ENCODE measurements at regions not wholly inside any gene's neighbourhood (a gene's known extent, or its start where the extent isn't known, plus 50 kb on each side); places are given as distances from the start of the nearest gene placed in this dataset.

DNA sequence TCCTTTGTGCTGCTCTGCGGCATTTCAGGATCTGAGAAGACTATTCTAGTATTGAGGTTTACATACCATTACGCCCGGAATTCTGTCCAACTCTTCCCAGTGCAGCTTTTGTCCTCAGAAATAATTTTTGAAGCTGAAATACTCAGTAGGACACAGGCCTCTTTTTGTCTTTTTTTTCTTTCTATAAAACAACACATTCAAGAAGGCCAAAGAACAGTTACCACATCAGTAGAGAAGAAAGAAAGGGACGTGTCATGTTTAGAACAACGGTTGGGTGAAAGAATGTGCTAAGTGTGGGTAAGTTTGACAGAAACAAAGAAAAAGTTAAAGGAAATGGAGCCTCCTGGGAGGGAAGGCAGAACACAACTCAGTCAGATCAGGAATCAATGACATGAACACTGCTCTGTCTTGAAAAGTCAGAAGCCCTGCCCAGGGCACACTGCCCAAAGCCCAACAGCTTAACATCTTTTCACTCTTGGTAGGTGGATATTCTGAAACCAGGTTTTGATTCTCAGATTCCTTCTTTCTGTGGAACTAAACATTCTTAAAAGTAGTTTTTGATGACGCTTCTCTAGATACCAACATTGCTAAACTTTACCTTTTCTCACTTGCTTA, 198.6 kb upstream of the CWC22 start:
- TF ChIP-seq, protein P1, sequence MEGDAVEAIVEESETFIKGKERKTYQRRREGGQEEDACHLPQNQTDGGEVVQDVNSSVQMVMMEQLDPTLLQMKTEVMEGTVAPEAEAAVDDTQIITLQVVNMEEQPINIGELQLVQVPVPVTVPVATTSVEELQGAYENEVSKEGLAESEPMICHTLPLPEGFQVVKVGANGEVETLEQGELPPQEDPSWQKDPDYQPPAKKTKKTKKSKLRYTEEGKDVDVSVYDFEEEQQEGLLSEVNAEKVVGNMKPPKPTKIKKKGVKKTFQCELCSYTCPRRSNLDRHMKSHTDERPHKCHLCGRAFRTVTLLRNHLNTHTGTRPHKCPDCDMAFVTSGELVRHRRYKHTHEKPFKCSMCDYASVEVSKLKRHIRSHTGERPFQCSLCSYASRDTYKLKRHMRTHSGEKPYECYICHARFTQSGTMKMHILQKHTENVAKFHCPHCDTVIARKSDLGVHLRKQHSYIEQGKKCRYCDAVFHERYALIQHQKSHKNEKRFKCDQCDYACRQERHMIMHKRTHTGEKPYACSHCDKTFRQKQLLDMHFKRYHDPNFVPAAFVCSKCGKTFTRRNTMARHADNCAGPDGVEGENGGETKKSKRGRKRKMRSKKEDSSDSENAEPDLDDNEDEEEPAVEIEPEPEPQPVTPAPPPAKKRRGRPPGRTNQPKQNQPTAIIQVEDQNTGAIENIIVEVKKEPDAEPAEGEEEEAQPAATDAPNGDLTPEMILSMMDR (IDR thresholded peaks at IDR 0.05): no peak
- TF ChIP-seq POLR2A (IDR thresholded peaks at IDR 0.05): no peak
- DNase-seq: no peak
- Histone ChIP-seq H3K9me3 (no peaks in the 10 kb centered on the region), H3K4me3 (no peak overlapping the region), H3K27me3 (no peaks in the 10 kb centered on the region), H3K36me3 (no peaks in the 10 kb centered on the region), H3K27ac (no peak overlapping the region), H3K4me1 (no peaks in the 10 kb centered on the region)

DNA sequence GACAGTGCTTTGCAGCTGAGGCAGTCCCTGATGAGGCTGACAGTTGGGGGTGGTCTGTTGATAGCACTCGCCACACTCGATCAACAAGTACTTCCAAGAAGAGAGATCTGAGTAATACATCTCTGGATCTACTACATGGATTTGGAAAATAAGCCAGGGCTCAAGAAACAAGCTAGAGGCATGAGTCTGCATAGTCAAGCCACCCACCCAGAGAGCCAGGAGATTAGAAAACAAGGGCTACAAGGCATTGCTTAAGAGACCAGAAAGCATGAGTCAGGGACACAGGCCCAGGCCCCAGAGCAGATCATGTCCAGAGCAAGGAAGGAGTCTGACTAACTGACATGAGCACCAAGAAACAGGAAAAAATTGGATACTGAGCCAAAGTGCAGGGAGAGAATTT, 196.9 kb upstream of the CWC22 start:
- Histone ChIP-seq H3K27ac (no peak overlapping the region), H3K36me3 (no peaks in the 10 kb centered on the region), H3K4me1 (no peaks in the 10 kb centered on the region), H3K9me3 (no peaks in the 10 kb centered on the region), H3K27me3 (no peaks in the 10 kb centered on the region), H3K4me3 (no peak overlapping the region)
- DNase-seq: no peak
- TF ChIP-seq, protein P1 (IDR thresholded peaks at IDR 0.05): no peak
- TF ChIP-seq POLR2A (IDR thresholded peaks at IDR 0.05): no peak

DNA sequence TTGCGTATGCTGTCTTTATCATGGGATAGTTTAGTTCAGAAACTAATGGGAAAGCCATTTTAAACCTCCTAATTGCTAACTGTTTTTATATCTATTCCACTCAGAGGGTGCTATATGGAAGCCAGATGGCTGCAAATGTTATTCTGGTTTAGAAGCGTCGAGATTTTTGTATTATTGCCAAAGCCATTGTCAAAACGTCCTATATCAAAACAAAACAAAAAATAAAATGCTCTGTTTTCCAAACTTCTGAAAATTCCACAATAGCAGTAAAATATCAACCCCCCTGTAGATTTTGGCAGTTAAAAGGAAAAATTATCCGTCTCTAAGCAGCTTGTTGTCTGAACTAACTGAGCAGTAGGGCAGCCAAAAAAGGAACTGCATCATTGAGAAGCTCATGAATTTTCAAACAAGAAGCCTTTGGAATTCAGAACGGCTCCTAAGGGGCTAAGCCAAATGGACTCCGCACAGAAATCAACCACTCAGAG, 195.4 kb upstream of the CWC22 start:
- DNase-seq: no peak
- no peak overlapping the region for H3K4me3 ChIP-seq
- no peaks in the 10 kb centered on the region for H3K27me3 ChIP-seq
- H3K27ac ChIP-seq: no peak overlapping the region
- TF ChIP-seq, protein P1 (IDR thresholded peaks at IDR 0.05): no peak
- TF ChIP-seq POLR2A (IDR thresholded peaks at IDR 0.05): no peak
- no peaks in the 10 kb centered on the region for H3K9me3 ChIP-seq
- no peaks in the 10 kb centered on the region for H3K36me3 ChIP-seq
- no peaks in the 10 kb centered on the region for H3K4me1 ChIP-seq

DNA sequence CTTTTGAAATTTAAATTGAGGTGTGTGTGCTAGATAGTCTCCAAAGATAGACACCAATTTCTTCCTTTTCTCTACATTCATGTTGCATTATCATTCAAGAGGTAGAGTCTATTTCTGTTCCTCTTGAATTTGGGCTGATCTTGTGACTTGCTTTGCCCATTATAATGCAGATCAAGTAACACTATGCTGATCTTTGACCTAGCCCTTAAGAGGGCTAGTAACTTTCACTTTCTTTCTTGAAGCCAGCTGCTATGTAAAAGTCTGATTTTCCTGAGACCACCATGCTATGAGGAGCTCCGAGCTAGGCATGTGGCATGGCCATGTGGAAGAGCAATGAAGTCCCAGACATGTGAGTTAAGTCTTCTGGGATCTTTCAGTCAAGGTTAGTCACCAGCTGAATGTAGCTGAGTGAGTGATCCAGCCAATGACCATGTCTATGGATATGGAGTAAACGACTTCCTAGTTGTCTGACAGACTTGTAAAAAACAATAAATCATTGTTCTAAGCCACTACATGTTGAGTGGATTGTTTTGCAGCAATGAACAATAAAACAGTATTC, 189.4 kb upstream of the CWC22 start:
- DNase-seq: no peak

DNA sequence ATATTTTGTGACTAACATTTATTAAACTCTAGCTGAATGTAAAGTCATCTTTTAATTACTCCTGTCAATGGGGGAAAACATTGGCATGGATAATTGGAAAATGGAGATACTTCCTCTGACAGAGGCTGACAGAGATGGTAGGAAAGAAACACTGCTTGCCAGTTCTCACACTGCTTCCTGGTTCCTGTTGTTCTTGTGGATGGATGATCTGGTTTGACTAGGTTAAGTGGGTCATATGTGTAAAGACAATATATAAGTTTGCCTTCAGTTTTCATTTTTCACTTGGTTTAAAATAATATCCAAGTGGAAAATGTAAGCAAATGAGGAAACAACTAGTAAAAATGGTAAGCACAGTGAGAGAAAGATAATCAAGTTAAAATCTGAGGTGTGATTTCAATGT, 188.8 kb upstream of the CWC22 start:
- DNase-seq: no peak
- no peak overlapping the region for H3K4me3 ChIP-seq
- H3K27ac ChIP-seq: no peak overlapping the region
- no peaks in the 10 kb centered on the region for H3K9me3 ChIP-seq
- no peaks in the 10 kb centered on the region for H3K4me1 ChIP-seq
- TF ChIP-seq, protein P1 (IDR thresholded peaks at IDR 0.05): no peak
- TF ChIP-seq POLR2A (IDR thresholded peaks at IDR 0.05): no peak
- no peaks in the 10 kb centered on the region for H3K27me3 ChIP-seq
- H3K36me3 ChIP-seq: no peaks in the 10 kb centered on the region

More for the DNA sequence above, 189.4 kb upstream of the CWC22 start:
- Histone ChIP-seq H3K4me3 (no peak overlapping the region), H3K36me3 (no peaks in the 10 kb centered on the region), H3K27me3 (no peaks in the 10 kb centered on the region), H3K27ac (no peak overlapping the region), H3K9me3 (no peaks in the 10 kb centered on the region), H3K4me1 (no peaks in the 10 kb centered on the region)
- no peak for TF ChIP-seq POLR2A (IDR thresholded peaks at IDR 0.05)
- TF ChIP-seq, protein P1 (IDR thresholded peaks at IDR 0.05): no peak

Measured in Peyer's patch (tissue), 4 donors.